K562 (cell line): ENCODE measurements at regions not wholly inside any gene's neighbourhood (a gene's known extent, or its start where the extent isn't known, plus 50 kb on each side); places are given as distances from the start of the nearest gene placed in this dataset.

ENCODE experiments used
- ATAC-seq: fragments of 200-7000 bp; cut with Tn5 transposase; 3 replicates; pipeline ENCODE4 v1.9.1; 2020; ENCODE audit warnings: moderate library complexity
- BruUV-seq: library from RNA; stranded (reverse); fragments of 400-500 nt; replicated peaks from 2 replicates; lab custom pipeline; 2021; lab: Mats Ljungman, UMichigan
- CTCF ChIA-PET: fragments of 300-600 bp; formaldehyde crosslinking; extraction: SDS; loops from one replicate; lab custom pipeline; 2021; ENCODE audit warnings: low intra/inter-chr PET ratio; lab: Yijun Ruan, JAX
- POLR2A ChIA-PET: fragments of 300-600, 350-650 bp; sonication (Branson Sonifier 250); formaldehyde crosslinking; extraction: SDS; loops from one replicate; lab custom pipeline; 2021; ENCODE audit warnings: antibody characterized with exemption, inconsistent platforms; lab: Yijun Ruan, JAX
- DNase-seq, 4 experiments: peaks; one replicate each; pipeline versions ENCODE4 v3.0.0 to v3.0.0-alpha.2; 2011 to 2018; ENCODE audit warnings: low spot score in 3 of 4, mixed read lengths in 3 of 4; ENCODE audit errors: extremely low read depth in 1 of 4
- FAIRE-seq: peaks from 2 replicates; lab custom pipeline; 2011; peaks lifted over from hg19 to GRCh38; lab: Jason Lieb, UNC
- H2AFZ ChIP-seq: 2 replicates; pipeline ENCODE4 v1.6.0; 2011; ENCODE audit warnings: low read depth, low read length, control low read depth, inconsistent platforms
- H3K27ac ChIP-seq: fragments of 200-600 bp; 3 replicates; pipeline ENCODE4 v1.8.0; 2011; ENCODE audit warnings: low read depth, mild to moderate bottlenecking, control low read depth, inconsistent platforms, low read length, moderate library complexity, mixed read lengths; ENCODE audit errors: extremely low read depth
- H3K27me3 ChIP-seq, 2 experiments: fragments of 300-600 bp in 1 of 2; 2 replicates in 1 of 2; 3 replicates in 1 of 2; pipeline versions ENCODE4 v1.6.0 to v1.8.0; 2011; ENCODE audit warnings: inconsistent platforms in 2 of 2, low read length in 2 of 2, mild to moderate bottlenecking in 1 of 2, mixed read lengths in 1 of 2, moderate library complexity in 1 of 2; ENCODE audit not compliant: control insufficient read depth in 2 of 2, insufficient read depth in 2 of 2
- H3K36me3 ChIP-seq: fragments of 300-600 bp; 3 replicates; pipeline ENCODE4 v1.8.0; 2011; ENCODE audit warnings: mild to moderate bottlenecking, low read length, inconsistent platforms; ENCODE audit not compliant: control insufficient read depth, insufficient read depth
- H3K4me1 ChIP-seq, 2 experiments: fragments of 200-600 bp in 1 of 2; replicated peaks in 1 of 2; 2 replicates in 1 of 2; 3 replicates in 1 of 2; pipeline versions ENCODE4 v1.5.1 to v1.8.0; 2011; ENCODE audit warnings: inconsistent platforms in 2 of 2, low read length in 2 of 2, mild to moderate bottlenecking in 1 of 2, mixed read lengths in 1 of 2, moderate library complexity in 1 of 2; ENCODE audit not compliant: control insufficient read depth in 2 of 2, insufficient read depth in 2 of 2
- H3K4me2 ChIP-seq: 2 replicates; pipeline ENCODE4 v1.6.1; 2011; ENCODE audit warnings: low read length, control low read depth, inconsistent platforms, mixed read lengths; ENCODE audit not compliant: insufficient read depth
- H3K4me3 ChIP-seq: fragments of 200-600 bp; sonication (generic), shearing (Covaris generic); 2 replicates; pipeline ENCODE4 v1.5.1; 2016; ENCODE audit warnings: control low read depth, inconsistent platforms
- H3K79me2 ChIP-seq: fragments of 200-600 bp; 3 replicates; pipeline ENCODE4 v1.8.0; 2011; ENCODE audit warnings: low read length, inconsistent platforms; ENCODE audit not compliant: control insufficient read depth, insufficient read depth
- H3K9ac ChIP-seq, 2 experiments: 2 replicates each; pipeline versions ENCODE4 v1.6.0 to v1.6.1; 2011; ENCODE audit warnings: low read depth in 2 of 2, low read length in 2 of 2, control low read depth in 1 of 2, inconsistent platforms in 1 of 2, mild to moderate bottlenecking in 1 of 2, mixed read lengths in 1 of 2; ENCODE audit not compliant: insufficient read depth in 1 of 2
- H3K9me1 ChIP-seq: one replicate; pipeline ENCODE4 v1.6.0; 2011; ENCODE audit warnings: inconsistent platforms, mild to moderate bottlenecking, low read length, moderate library complexity; ENCODE audit not compliant: control insufficient read depth, insufficient read depth
- H3K9me3 ChIP-seq: replicated peaks from 2 replicates; pipeline ENCODE4 v1.5.1; 2011; ENCODE audit warnings: low read depth, low read length, inconsistent platforms; ENCODE audit not compliant: control insufficient read depth, insufficient read depth
- H4K20me1 ChIP-seq: replicated peaks from 2 replicates; pipeline ENCODE4 v1.6.1; 2011; ENCODE audit warnings: low read length, inconsistent platforms, mixed read lengths; ENCODE audit not compliant: control insufficient read depth, insufficient read depth
- LEF1 ChIP-seq: fragments of 450-650 bp; IDR thresholded peaks from 2 replicates; pipeline ENCODE4 v1.6.1; 2016; ENCODE audit warnings: mild to moderate bottlenecking
- MGA ChIP-seq: fragments of 450-650 bp; IDR thresholded peaks from 2 replicates; pipeline ENCODE4 v1.6.1; 2016; ENCODE audit warnings: mild to moderate bottlenecking, moderate library complexity
- MYC ChIP-seq, 2 experiments: fragments of 250-450 bp in 1 of 2; sonication (Bioruptor Pico) in 1 of 2; IDR thresholded peaks; 2 replicates each; pipeline versions ENCODE4 v1.5.1 to v1.6.1; 2012 to 2021; ENCODE audit warnings: low read depth in 2 of 2, borderline replicate concordance in 1 of 2, improper control_type of control experiment in 1 of 2, low read length in 1 of 2, mild to moderate bottlenecking in 1 of 2, moderate library complexity in 1 of 2
- NFE2L1 ChIP-seq: fragments of 450-650 bp; IDR thresholded peaks from 2 replicates; pipeline ENCODE4 v1.6.1; 2016; ENCODE audit warnings: missing genetic modification characterization, low read depth, mild to moderate bottlenecking, missing compliant biosample characterization, moderate library complexity, borderline replicate concordance
- NR4A1 ChIP-seq, 2 experiments: fragments of 250-450 bp in 1 of 2; fragments of 450-650 bp in 1 of 2; sonication (Bioruptor Pico) in 1 of 2; IDR thresholded peaks; 2 replicates each; pipeline versions ENCODE4 v1.4.0 to v1.6.1; 2016 to 2020; ENCODE audit warnings: mild to moderate bottlenecking in 2 of 2, missing compliant biosample characterization in 1 of 2, missing genetic modification characterization in 1 of 2, moderate library complexity in 1 of 2
- PCBP1 ChIP-seq: fragments of 200-400 bp; formaldehyde crosslinking; IDR thresholded peaks from 2 replicates; pipeline ENCODE4 v1.6.1; 2018; ENCODE audit warnings: mild to moderate bottlenecking, low read depth, low read length; ENCODE audit not compliant: poor library complexity, severe bottlenecking
- PML ChIP-seq: IDR thresholded peaks from 2 replicates; pipeline ENCODE4 v1.6.1; 2012; ENCODE audit warnings: low read length, inconsistent platforms
- POLR2H ChIP-seq: IDR thresholded peaks from 2 replicates; pipeline ENCODE4 v1.6.1; 2016; ENCODE audit warnings: missing genetic modification characterization, low read depth, mild to moderate bottlenecking, control low read depth, missing compliant biosample characterization, moderate library complexity
- RCOR1 ChIP-seq, 2 experiments: IDR thresholded peaks; 2 replicates each; pipeline ENCODE4 v1.6.1; 2012; ENCODE audit warnings: low read depth in 2 of 2, low read length in 2 of 2, borderline replicate concordance in 1 of 2, improper control_type of control experiment in 1 of 2
- WGBS: fragments of 100-300 bp; shearing (Covaris generic); methylation state at CpG from one replicate; pipeline ENCODE4 v1.1.6; 2016; ENCODE audit warnings: low coverage, mixed read lengths; ENCODE audit not compliant: insufficient coverage; ENCODE audit errors: missing lambda C conversion rate; 5-methylcytosine and 5-hydroxymethylcytosine counted together
- in situ Hi-C: fragments of 300-500 bp; cut with MboI; formaldehyde crosslinking; loops from 4 replicates; pipeline ENCODE4 v1.15.0; 2018; ENCODE audit warnings: inconsistent platforms, mixed read lengths
- intact Hi-C: fragments of 100-400 bp; cut with micrococcal nuclease; formaldehyde crosslinking; loops from 2 replicates; pipeline ENCODE4 v1.14.2; 2022

GRCh38 chr5:7991125-7991821 lies 122.3 kb downstream of the MTRR start:
- no peaks in the 10 kb centered on the region for H3K9me1 ChIP-seq
- in situ Hi-C loops: no loop called here
- peak overlapping the region; percentile 23 for H3K4me2 ChIP-seq
- POLR2A ChIA-PET: interaction anchor here (0.6 kb wide), 2 partner anchors 34 to 40 kb away, joined by 3 read pairs; no protein-coding TSS in a partner anchor
- FAIRE-seq (peak; percentile 82), ATAC-seq (peak; percentile 98), DNase-seq (peak; percentile 35 to 75 (median 52))
- BruUV-seq: no TSS peak
- no peaks in the 10 kb centered on the region for H3K9me3 ChIP-seq
- no peak overlapping the region for H3K4me3 ChIP-seq
- peaks cover 3 to 4% of the 10 kb centered on the region in 2 experiments; a peak in 2 of 5 replicates for H3K4me1 ChIP-seq
- H3K79me2 ChIP-seq: no peaks in the 10 kb centered on the region
- H3K27ac ChIP-seq: no peak overlapping the region
- 5% methylated on average over 7 of the region's 7 CpGs for WGBS
- H3K27me3 ChIP-seq: no peaks in the 10 kb centered on the region
- intact Hi-C loops: loop anchor here (5.0 kb wide), 1 partner anchor 76 kb away; no protein-coding TSS in a partner anchor
- CTCF ChIA-PET: no interaction called here
- H2AFZ ChIP-seq: peak overlapping the region; percentile 58
- no peak overlapping the region for H3K9ac ChIP-seq
- no peaks in the 10 kb centered on the region for H3K36me3 ChIP-seq
- no peaks in the 10 kb centered on the region for H4K20me1 ChIP-seq
- TF ChIP-seq PML (no peak), MYC (IDR thresholded peaks at IDR 0.05; ENCODE audit: low read depth, low read length) (peak; percentile 35; the same call in 1 of the 2 replicates), MYC (CRISPR knock-in tag; IDR thresholded peaks at IDR 0.05; ENCODE audit: borderline replicate concordance, low read depth) (no peak), NFE2L1 (tag) (no peak), PCBP1 (no peak), POLR2H (tag) (no peak), RCOR1 (IDR thresholded peaks at IDR 0.05; ENCODE audit: borderline replicate concordance in 1 of 2, low read depth in 2 of 2, low read length in 2 of 2) (0 out of 4 replicates have a peak, but pooled peaks of 1 of the 2 experiments have one; percentile 31), LEF1 (no peak), MGA (peak; percentile 55), NR4A1 (CRISPR knock-in tag; IDR thresholded peaks at IDR 0.05) (no peak), NR4A1 (tag; IDR thresholded peaks at IDR 0.05) (peak; percentile 68; the same call in 1 of the 2 replicates)
